Neural cell (in vitro differentiated cells): ENCODE measurements at regions not wholly inside any gene's neighbourhood (a gene's known extent, or its start where the extent isn't known, plus 50 kb on each side); places are given as distances from the start of the nearest gene placed in this dataset.

Experiments
- H2AFZ ChIP-seq: fragments of 200-600, 300-800 bp; sonication (generic), shearing (Covaris generic); 2 replicates; pipeline ENCODE4 v1.6.0; 2014; ENCODE audit warnings: low read depth, mild to moderate bottlenecking, antibody characterized with exemption, low read length, moderate library complexity
- H3F3A ChIP-seq: fragments of 200-600 bp; shearing (Covaris generic); 2 replicates; pipeline ENCODE4 v1.6.1; 2016; ENCODE audit warnings: mild to moderate bottlenecking, moderate library complexity, mixed read lengths, antibody characterized with exemption, low read length; ENCODE audit not compliant: insufficient read depth, poor library complexity, severe bottlenecking
- H3K27ac ChIP-seq: fragments of 200-600, 300-800 bp; sonication (generic), shearing (Covaris generic); 2 replicates; pipeline ENCODE4 v1.5.1; 2014; ENCODE audit warnings: mild to moderate bottlenecking, low read length, moderate library complexity
- H3K27me3 ChIP-seq: fragments of 300-800, 200-600 bp; sonication (generic), shearing (Covaris generic); 2 replicates; pipeline ENCODE4 v1.6.0; 2014; ENCODE audit warnings: mild to moderate bottlenecking, low read depth, low read length, moderate library complexity; ENCODE audit not compliant: insufficient read depth
- H3K36me3 ChIP-seq: fragments of 300-800, 200-600 bp; sonication (generic), shearing (Covaris generic); 2 replicates; pipeline ENCODE4 v1.5.1; 2014; ENCODE audit warnings: mild to moderate bottlenecking, antibody characterized with exemption, low read length, moderate library complexity; ENCODE audit not compliant: insufficient read depth
- H3K4me2 ChIP-seq: fragments of 300-800, 200-600 bp; sonication (generic), shearing (Covaris generic); 2 replicates; pipeline ENCODE4 v1.6.0; 2014; ENCODE audit warnings: mild to moderate bottlenecking, low read length
- H3K4me3 ChIP-seq: fragments of 300-800, 200-600 bp; sonication (generic), shearing (Covaris generic); 2 replicates; pipeline ENCODE4 v1.5.1; 2014; ENCODE audit warnings: mild to moderate bottlenecking, low read length, moderate library complexity
- H3K79me2 ChIP-seq: fragments of 200-600 bp; shearing (Covaris generic); replicated peaks from 2 replicates; pipeline ENCODE4 v1.6.0; 2014; ENCODE audit warnings: mild to moderate bottlenecking, low read length, moderate library complexity; ENCODE audit not compliant: insufficient read depth
- H3K9ac ChIP-seq: fragments of 300-800, 200-600 bp; sonication (generic), shearing (Covaris generic); 2 replicates; pipeline ENCODE4 v1.6.1; 2016; ENCODE audit warnings: mild to moderate bottlenecking, low read length, mixed read lengths
- H3K9me2 ChIP-seq: fragments of 200-600 bp; shearing (Covaris generic); 2 replicates; pipeline ENCODE4 v1.6.1; 2016; ENCODE audit warnings: mild to moderate bottlenecking, low read length, mixed read lengths; ENCODE audit not compliant: insufficient read depth
- H3K9me3 ChIP-seq: fragments of 200-600, 300-800 bp; sonication (generic), shearing (Covaris generic); 2 replicates; pipeline ENCODE4 v1.6.1; 2016; ENCODE audit warnings: mild to moderate bottlenecking, mixed run types, low read length, moderate library complexity, mixed read lengths
- H4K20me1 ChIP-seq: fragments of 200-600 bp; shearing (Covaris generic); 2 replicates; pipeline ENCODE4 v1.6.1; 2016; ENCODE audit warnings: mild to moderate bottlenecking, mixed run types; ENCODE audit not compliant: insufficient read depth
- EP300 ChIP-seq: fragments of 450-650 bp; conservative IDR thresholded peaks from 2 replicates; pipeline ENCODE4 v1.6.1; 2014; ENCODE audit warnings: antibody characterized with exemption, mild to moderate bottlenecking, moderate library complexity; ENCODE audit not compliant: poor library complexity, severe bottlenecking
- EZH2 ChIP-seq: fragments of 200-600, 300-800 bp; shearing (Covaris generic), sonication (generic); IDR thresholded peaks from 2 replicates; pipeline ENCODE4 v1.6.1; 2014; ENCODE audit warnings: antibody characterized with exemption, low read length, borderline replicate concordance, mild to moderate bottlenecking; ENCODE audit not compliant: insufficient read depth, poor library complexity, severe bottlenecking
- MXI1 ChIP-seq: fragments of 450-650 bp; conservative IDR thresholded peaks from 2 replicates; pipeline ENCODE4 v1.6.1; 2014; ENCODE audit warnings: antibody characterized with exemption, mild to moderate bottlenecking; ENCODE audit not compliant: poor library complexity, severe bottlenecking
- POLR2AphosphoS5 ChIP-seq: IDR thresholded peaks from 2 replicates; pipeline ENCODE4 v1.6.1; 2012
- RAD21 ChIP-seq: fragments of 450-650 bp; conservative IDR thresholded peaks from 2 replicates; pipeline ENCODE4 v1.6.1; 2014; ENCODE audit warnings: antibody characterized with exemption, mild to moderate bottlenecking, moderate library complexity
- SMC3 ChIP-seq: fragments of 450-650 bp; conservative IDR thresholded peaks from 2 replicates; pipeline ENCODE4 v1.6.1; 2014; ENCODE audit warnings: antibody characterized with exemption, mild to moderate bottlenecking, moderate library complexity; ENCODE audit not compliant: poor library complexity
- TAF1 ChIP-seq: IDR thresholded peaks from 2 replicates; pipeline ENCODE4 v1.6.1; 2012; ENCODE audit warnings: low read depth
- TF ChIP-seq, protein P1 (sequence below): fragments of 450-650 bp; IDR thresholded peaks from 2 replicates; pipeline ENCODE4 v1.5.1; 2014; ENCODE audit warnings: antibody characterized with exemption, mild to moderate bottlenecking, moderate library complexity; ENCODE audit not compliant: poor library complexity, severe bottlenecking
- TF ChIP-seq, protein P2 (sequence below): IDR thresholded peaks from 2 replicates; pipeline ENCODE4 v1.6.1; 2012; ENCODE audit warnings: borderline replicate concordance

DNA sequence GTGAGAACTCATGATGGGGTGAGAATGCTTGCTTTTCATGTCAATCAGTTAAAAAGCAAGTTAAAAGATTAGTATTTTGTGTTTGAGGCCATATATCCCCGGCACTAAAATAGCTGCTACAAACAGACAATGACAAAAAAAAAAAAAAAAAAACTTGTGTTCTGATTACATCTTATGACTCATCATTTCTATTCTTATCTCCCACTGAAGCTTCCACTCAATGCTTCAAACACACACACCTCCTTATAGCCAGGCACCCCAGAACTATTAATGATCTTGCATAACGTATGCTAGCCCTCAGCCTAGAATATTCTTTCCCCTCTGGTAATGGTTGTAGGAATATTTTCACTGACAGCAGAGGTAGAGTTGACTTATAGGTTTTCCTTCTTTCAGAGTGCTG, 778.3 kb downstream of the TRIB2 start:
- Histone ChIP-seq H3K4me2 (no peak overlapping the region), H2AFZ (no peak overlapping the region), H4K20me1 (no peaks in the 10 kb centered on the region), H3K27ac (no peak overlapping the region), H3K27me3 (no peaks in the 10 kb centered on the region), H3K79me2 (no peaks in the 10 kb centered on the region), H3K9me2 (no peaks in the 10 kb centered on the region), H3K4me3 (no peak overlapping the region), H3K9ac (no peak overlapping the region), H3F3A (no peaks in the 10 kb centered on the region), H3K9me3 (no peaks in the 10 kb centered on the region), H3K36me3 (no peaks in the 10 kb centered on the region)
- TF ChIP-seq EZH2 (no peak), MXI1 (no peak), TAF1 (no peak), SMC3 (no peak), POLR2AphosphoS5 (no peak), RAD21 (no peak), EP300 (no peak)
- TF ChIP-seq, protein P1, sequence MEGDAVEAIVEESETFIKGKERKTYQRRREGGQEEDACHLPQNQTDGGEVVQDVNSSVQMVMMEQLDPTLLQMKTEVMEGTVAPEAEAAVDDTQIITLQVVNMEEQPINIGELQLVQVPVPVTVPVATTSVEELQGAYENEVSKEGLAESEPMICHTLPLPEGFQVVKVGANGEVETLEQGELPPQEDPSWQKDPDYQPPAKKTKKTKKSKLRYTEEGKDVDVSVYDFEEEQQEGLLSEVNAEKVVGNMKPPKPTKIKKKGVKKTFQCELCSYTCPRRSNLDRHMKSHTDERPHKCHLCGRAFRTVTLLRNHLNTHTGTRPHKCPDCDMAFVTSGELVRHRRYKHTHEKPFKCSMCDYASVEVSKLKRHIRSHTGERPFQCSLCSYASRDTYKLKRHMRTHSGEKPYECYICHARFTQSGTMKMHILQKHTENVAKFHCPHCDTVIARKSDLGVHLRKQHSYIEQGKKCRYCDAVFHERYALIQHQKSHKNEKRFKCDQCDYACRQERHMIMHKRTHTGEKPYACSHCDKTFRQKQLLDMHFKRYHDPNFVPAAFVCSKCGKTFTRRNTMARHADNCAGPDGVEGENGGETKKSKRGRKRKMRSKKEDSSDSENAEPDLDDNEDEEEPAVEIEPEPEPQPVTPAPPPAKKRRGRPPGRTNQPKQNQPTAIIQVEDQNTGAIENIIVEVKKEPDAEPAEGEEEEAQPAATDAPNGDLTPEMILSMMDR = no peak
- TF ChIP-seq, protein P2, sequence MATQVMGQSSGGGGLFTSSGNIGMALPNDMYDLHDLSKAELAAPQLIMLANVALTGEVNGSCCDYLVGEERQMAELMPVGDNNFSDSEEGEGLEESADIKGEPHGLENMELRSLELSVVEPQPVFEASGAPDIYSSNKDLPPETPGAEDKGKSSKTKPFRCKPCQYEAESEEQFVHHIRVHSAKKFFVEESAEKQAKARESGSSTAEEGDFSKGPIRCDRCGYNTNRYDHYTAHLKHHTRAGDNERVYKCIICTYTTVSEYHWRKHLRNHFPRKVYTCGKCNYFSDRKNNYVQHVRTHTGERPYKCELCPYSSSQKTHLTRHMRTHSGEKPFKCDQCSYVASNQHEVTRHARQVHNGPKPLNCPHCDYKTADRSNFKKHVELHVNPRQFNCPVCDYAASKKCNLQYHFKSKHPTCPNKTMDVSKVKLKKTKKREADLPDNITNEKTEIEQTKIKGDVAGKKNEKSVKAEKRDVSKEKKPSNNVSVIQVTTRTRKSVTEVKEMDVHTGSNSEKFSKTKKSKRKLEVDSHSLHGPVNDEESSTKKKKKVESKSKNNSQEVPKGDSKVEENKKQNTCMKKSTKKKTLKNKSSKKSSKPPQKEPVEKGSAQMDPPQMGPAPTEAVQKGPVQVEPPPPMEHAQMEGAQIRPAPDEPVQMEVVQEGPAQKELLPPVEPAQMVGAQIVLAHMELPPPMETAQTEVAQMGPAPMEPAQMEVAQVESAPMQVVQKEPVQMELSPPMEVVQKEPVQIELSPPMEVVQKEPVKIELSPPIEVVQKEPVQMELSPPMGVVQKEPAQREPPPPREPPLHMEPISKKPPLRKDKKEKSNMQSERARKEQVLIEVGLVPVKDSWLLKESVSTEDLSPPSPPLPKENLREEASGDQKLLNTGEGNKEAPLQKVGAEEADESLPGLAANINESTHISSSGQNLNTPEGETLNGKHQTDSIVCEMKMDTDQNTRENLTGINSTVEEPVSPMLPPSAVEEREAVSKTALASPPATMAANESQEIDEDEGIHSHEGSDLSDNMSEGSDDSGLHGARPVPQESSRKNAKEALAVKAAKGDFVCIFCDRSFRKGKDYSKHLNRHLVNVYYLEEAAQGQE = no peak

DNA sequence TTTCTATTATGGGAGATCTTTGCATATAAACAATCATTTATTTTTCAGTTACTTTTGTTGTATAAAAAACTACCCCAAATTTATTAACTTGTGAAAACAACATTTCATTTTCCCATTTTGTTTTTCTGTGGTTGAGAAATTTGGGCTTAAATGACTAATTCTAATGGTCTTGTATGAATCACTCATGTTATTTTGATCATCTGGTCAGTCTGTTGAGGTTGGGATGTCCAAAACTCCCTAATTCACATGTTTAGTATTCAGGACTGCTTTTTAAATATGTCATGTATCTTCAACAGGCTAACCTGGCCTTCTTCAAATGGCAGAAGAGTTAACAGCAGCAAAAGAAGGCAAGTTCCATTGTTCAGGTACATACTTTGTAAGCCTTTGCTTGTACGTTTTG, 788.1 kb downstream of the TRIB2 start:
- H3K4me3 ChIP-seq = no peak overlapping the region
- H3F3A ChIP-seq = no peaks in the 10 kb centered on the region
- H3K36me3 ChIP-seq = no peaks in the 10 kb centered on the region
- H3K27me3 ChIP-seq = no peaks in the 10 kb centered on the region
- H3K9me3 ChIP-seq = no peaks in the 10 kb centered on the region
- H3K9ac ChIP-seq = no peak overlapping the region
- no peak overlapping the region for H3K27ac ChIP-seq
- H3K9me2 ChIP-seq = no peaks in the 10 kb centered on the region
- H4K20me1 ChIP-seq = no peaks in the 10 kb centered on the region
- no peaks in the 10 kb centered on the region for H3K79me2 ChIP-seq
- TF ChIP-seq MXI1 = no peak
- TF ChIP-seq, protein P2 = no peak
- TF ChIP-seq SMC3 = no peak
- TF ChIP-seq, protein P1 = no peak
- no peak for TF ChIP-seq POLR2AphosphoS5
- no peak for TF ChIP-seq EZH2
- no peak for TF ChIP-seq EP300
- no peak for TF ChIP-seq TAF1
- no peak for TF ChIP-seq RAD21
- H3K4me2 ChIP-seq = no peak overlapping the region
- no peak overlapping the region for H2AFZ ChIP-seq
